Loucy (cell line): ENCODE measurements at regions not wholly inside any gene's neighbourhood (a gene's known extent, or its start where the extent isn't known, plus 50 kb on each side); places are given as distances from the start of the nearest gene placed in this dataset.

ENCODE experiments used
- CTCF ChIP-seq: fragments of 200-600 bp; sonication (generic); conservative IDR thresholded peaks from 2 replicates; pipeline ENCODE4 v1.5.1; 2014; ENCODE audit warnings: mild to moderate bottlenecking, antibody characterized with exemption, low read length
- EZH2phosphoT487 ChIP-seq: fragments of 200-600 bp; IDR thresholded peaks from 2 replicates; pipeline ENCODE4 v1.6.1; 2018; ENCODE audit warnings: antibody characterized with exemption, mild to moderate bottlenecking, moderate library complexity, borderline replicate concordance

DNA sequence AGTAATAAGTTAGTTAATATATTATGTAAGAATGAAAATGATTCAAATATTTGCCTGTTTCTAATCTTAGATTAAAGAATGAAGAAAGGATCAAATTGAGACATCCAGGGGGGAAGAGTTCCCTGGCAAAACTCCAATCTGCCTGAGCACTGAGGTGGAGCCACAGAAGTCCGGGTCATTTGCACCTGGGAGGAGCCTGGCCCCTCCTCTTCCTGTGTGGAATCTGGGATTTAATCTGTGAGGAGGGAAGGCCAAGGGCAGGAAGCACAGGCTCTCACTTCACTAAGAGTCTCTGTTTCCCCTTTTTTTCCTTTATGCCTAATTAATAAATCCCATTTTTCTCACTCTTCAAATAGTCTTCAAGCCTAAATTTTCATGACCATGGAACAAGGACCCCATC, 599.5 kb downstream of the FLRT2 start:
- TF ChIP-seq CTCF (no peak), EZH2phosphoT487 (no peak)
